ENCODE measurements at regions not wholly inside any gene's neighbourhood (a gene's known extent, or its start where the extent isn't known, plus 50 kb on each side); places are given as distances from the start of the nearest gene placed in this dataset.

DNA sequence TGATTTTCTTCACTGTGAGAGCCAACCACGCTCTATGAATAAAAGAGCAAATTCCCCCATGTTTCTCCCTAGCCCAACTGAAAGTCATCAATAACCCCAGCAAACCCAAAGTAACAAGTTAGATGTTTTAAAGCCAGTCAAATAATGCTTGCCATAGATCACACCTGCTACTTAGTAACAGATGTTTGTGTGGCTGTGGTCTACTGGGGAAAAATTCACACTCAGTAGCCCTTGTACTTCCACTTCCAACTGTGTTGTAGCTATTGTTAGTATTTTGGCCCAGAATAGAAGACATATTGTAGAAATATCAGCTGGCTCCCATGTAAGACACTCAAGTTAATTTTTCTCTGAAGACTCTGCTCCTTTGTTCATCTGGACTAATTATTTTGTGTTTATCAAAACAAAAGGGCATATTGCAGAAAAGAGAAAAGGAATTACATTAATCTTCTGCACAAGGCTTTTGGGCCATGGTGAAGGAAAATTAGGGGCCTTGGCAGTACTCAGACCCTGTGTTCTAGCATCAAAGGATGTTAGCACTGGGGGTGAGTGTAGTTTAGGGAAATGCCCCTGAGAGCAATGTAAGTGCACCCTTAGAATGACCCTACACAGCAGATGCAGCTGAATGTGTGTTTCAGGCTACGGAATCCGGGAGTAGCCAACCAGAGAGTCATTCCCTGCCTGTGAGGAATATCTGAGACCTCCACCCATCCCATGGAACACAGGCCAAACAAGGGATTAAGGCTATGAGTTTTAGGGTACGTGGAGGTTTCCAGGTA lies 521.9 kb downstream of the EPHA4 start:
- Histone ChIP-seq H3K27me3 (no peaks in the 10 kb centered on the region), H3K4me1 (no peaks in the 10 kb centered on the region), H3K27ac (no peak overlapping the region), H3K9me3 (no peaks in the 10 kb centered on the region), H3K4me3 (no peak overlapping the region), H3K36me3 (no peaks in the 10 kb centered on the region)
- WGBS, 2 donors = 73 to 76% methylated on average over 4 of the region's 4 CpGs
- ATAC-seq = no peak
- TF ChIP-seq, protein P1, sequence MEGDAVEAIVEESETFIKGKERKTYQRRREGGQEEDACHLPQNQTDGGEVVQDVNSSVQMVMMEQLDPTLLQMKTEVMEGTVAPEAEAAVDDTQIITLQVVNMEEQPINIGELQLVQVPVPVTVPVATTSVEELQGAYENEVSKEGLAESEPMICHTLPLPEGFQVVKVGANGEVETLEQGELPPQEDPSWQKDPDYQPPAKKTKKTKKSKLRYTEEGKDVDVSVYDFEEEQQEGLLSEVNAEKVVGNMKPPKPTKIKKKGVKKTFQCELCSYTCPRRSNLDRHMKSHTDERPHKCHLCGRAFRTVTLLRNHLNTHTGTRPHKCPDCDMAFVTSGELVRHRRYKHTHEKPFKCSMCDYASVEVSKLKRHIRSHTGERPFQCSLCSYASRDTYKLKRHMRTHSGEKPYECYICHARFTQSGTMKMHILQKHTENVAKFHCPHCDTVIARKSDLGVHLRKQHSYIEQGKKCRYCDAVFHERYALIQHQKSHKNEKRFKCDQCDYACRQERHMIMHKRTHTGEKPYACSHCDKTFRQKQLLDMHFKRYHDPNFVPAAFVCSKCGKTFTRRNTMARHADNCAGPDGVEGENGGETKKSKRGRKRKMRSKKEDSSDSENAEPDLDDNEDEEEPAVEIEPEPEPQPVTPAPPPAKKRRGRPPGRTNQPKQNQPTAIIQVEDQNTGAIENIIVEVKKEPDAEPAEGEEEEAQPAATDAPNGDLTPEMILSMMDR (IDR thresholded peaks at IDR 0.05) = no peak
- intact Hi-C loops (cut with DNase I) = no loop called here
- no peak for DNase-seq
- FAIRE-seq = no peak

DNA sequence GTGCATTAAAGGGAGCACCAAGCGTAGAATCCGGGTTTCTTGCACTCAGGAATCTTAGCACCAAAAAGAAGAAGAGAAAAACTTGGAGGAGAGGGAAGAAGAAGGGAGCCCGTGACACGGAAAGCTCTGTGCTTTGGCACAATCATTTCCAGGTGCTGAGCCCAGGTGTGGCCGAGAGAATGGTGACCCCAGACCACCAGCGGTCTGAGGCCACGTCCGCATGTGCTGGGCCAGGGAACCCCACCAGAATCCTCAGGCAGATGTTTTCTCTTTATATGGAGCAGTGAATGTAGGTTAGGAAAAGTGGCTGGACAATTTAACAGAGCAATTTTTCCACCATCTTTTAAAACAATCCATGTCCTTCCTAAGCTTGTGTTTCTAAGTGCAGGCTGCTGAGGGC lies 520.9 kb downstream of the EPHA4 start:
- FAIRE-seq (no peak), ATAC-seq (no peak), DNase-seq (no peak)
- intact Hi-C loops (cut with DNase I) = no loop called here
- TF ChIP-seq, protein P1 (IDR thresholded peaks at IDR 0.05) = no peak
- Histone ChIP-seq H3K4me1 (no peaks in the 10 kb centered on the region), H3K36me3 (no peaks in the 10 kb centered on the region), H3K27ac (no peak overlapping the region), H3K4me3 (no peak overlapping the region), H3K27me3 (no peaks in the 10 kb centered on the region), H3K9me3 (no peaks in the 10 kb centered on the region)
- 79 to 92% methylated on average over 8 of the region's 8 CpGs for WGBS, 2 donors

DNA sequence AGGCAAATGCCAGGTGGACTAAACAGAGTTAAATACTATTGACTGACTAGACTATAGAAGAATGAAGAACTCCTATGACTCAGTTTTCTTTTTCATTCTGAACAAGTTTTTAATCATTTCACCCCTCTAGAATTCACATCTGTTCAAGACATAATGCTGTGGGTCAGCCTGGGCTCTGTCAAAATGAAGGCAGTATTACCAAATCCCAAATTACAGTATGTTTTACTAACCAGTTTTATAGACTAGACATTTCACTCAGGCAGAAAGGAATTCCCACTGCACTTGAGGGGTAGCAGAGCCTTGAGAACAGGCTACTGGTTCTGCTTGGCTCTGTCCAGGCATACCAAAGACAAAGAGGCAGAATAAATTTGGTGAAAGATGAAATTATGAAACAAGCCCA lies 511.7 kb downstream of the EPHA4 start:
- intact Hi-C loops (cut with DNase I) = no loop called here
- H3K9me3 ChIP-seq = no peaks in the 10 kb centered on the region
- DNase-seq = no peak
- H3K4me3 ChIP-seq = no peak overlapping the region
- peaks cover 0 to 6% (median 0%) of the 10 kb centered on the region in 4 donors for H3K27me3 ChIP-seq
- TF ChIP-seq, protein P1 (IDR thresholded peaks at IDR 0.05) = no peak
- H3K27ac ChIP-seq = no peak overlapping the region
- ATAC-seq = no peak
- no peaks in the 10 kb centered on the region for H3K4me1 ChIP-seq
- no peaks in the 10 kb centered on the region for H3K36me3 ChIP-seq
- no peak for FAIRE-seq

DNA sequence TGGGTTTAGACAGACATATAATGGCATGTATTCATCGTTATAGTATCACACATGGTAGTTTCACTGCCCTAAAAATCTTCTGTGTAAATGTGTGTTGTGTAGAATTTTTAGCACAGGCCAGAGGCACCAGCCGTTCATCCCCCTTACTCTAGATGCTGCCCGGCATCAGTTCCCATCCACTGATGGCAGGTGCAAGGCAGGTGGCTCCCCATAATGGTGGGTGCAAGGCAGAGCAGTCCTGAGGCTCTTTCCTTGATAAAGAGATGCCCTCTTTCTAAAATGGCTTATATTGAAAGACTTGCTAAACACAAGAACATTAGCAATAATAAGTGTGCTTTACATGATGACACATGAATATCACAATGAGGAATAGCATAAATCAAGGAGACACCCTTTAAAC lies 508.5 kb downstream of the EPHA4 start:
- FAIRE-seq (no peak), ATAC-seq (no peak), DNase-seq (no peak)
- no peaks in the 10 kb centered on the region for H3K4me1 ChIP-seq
- TF ChIP-seq, protein P1 (IDR thresholded peaks at IDR 0.05) = no peak
- intact Hi-C loops (cut with DNase I) = no loop called here
- H3K4me3 ChIP-seq = no peak overlapping the region
- H3K9me3 ChIP-seq = no peaks in the 10 kb centered on the region
- 74 to 85% methylated on average over 3 of the region's 3 CpGs for WGBS, 2 donors
- peaks cover 0 to 6% (median 0%) of the 10 kb centered on the region in 4 donors for H3K27me3 ChIP-seq
- no peaks in the 10 kb centered on the region for H3K36me3 ChIP-seq
- H3K27ac ChIP-seq = no peak overlapping the region

DNA sequence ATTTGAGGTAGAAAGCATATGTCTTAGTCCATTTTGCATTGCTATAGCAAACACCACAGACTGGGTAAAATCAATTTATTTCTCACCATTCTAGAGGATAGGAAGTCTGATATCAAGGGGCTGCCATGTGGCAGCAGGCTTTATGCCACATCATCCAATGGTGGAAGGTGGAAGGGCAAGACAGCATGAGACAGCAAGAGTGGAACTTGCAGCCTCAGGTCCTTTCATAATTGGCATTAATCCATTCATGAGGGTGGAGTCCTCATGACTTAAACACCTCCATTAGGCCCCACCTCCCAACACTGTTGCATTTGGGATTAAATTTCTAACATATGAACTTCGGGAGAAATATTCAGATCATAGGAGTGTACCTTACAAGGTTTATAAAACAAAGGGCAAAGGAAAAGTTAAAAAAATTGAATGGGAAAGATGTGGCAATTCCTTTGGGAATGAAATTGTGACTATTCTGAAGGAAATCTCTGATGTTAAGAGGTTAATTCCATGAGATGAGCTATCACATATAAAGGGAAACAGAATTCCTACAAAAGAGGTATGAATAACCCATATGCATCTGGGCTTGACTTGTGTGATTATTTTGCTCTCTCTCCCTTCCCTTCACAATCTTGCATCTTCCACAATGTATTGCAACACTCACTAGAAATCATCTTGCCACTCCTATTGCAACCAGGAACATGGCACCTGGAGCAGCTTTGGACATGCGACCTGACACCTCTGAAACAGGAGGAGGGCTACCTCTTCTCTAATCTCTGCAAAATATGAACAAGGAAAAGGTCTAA lies 507.8 kb downstream of the EPHA4 start:
- TF ChIP-seq, protein P1 (IDR thresholded peaks at IDR 0.05) = no peak
- no peak for FAIRE-seq
- no peak for DNase-seq
- ATAC-seq = no peak
- H3K4me3 ChIP-seq = no peak overlapping the region
- no peak overlapping the region for H3K27ac ChIP-seq
- H3K4me1 ChIP-seq = no peaks in the 10 kb centered on the region
- WGBS, 2 donors = 66 to 79% methylated on average over 2 of the region's 2 CpGs
- H3K36me3 ChIP-seq = no peaks in the 10 kb centered on the region
- intact Hi-C loops (cut with DNase I) = no loop called here
- H3K9me3 ChIP-seq = no peaks in the 10 kb centered on the region
- peaks cover 0 to 6% (median 0%) of the 10 kb centered on the region in 4 donors for H3K27me3 ChIP-seq

Data from pancreas (tissue), 10 donors.